Left kidney (tissue), 1 donor: ENCODE measurements at regions not wholly inside any gene's neighbourhood (a gene's known extent, or its start where the extent isn't known, plus 50 kb on each side); places are given as distances from the start of the nearest gene placed in this dataset.

Source experiments
- DNase-seq: peaks from one replicate; pipeline ENCODE4 v3.0.0-alpha.2; 2013

DNA sequence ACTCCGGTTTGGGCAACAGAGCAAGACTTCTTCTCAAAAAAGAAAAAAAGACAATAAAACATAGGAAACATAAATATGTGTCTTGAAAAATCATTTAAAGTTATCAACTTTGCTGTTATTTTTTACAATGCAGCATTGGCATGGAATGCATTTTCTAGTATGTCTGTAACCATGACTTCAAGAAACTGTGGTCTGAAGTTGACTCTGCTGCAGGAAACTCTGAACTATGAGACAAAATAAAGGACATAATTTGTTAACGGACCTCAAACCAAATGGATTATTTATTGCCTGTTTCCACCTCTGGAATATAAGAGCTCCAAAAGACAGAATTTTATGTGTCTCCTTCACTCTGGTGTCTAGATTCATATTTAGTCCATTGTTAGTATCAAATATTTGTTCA lies 79.1 kb downstream of the TRIB2 start:
- DNase-seq = no peak

DNA sequence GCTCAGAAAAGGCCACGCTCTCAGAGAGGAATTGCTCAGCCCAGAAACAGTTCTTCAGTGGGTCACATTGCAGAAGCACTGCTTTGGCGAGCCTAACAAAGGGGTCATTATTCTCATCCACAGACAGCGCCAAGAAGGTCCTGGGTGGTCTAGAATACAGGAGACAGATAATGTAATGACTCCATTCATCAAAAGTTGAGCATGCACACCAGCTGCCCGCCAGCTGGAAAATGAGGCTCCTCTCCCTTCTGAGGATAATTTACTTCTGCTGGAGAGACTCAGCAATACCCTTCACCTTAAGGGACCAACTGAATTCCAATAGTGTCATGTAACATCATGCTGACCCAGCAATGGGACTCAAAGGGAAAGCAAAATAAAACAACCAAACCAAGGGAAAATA lies 79.9 kb downstream of the TRIB2 start:
- peak; percentile 61 for DNase-seq

DNA sequence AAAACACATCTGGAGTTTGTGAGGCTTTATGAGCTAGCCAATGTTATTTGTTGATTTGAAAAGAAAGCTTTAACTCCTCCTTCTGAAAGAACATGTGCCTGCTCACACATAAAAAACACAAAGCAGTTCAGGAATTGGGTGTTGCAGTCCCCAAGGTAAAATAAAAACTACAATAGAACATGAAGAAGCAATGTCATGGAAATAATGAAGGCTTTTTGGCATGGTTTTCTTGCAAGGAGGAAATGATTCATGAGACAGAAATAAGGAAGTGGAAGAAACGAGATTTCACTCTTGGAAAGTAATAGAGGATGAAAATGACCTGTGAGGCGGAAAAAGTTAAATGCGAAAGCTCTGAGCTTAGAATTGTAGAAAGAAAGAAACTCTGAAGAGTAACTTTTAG lies 81.1 kb downstream of the TRIB2 start:
- DNase-seq = no peak

DNA sequence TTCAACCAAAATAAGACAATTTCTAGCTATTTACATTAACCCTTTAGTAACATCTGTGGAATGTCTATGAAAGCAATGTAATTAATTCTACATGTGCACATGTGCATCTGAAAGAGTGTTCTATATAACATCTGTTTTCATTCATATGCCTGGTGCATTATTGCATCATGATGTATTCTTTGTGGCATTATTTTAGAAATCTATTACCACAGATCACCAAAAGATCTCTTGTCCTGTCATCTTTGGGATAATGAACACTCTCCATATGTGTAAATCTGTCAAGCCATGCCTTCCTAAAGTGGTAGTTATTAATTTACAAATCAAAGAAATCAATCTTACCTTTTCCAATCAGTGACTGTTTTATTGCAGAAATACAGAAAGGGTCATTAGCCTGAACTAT lies 86.9 kb downstream of the TRIB2 start:
- no peak for DNase-seq

DNA sequence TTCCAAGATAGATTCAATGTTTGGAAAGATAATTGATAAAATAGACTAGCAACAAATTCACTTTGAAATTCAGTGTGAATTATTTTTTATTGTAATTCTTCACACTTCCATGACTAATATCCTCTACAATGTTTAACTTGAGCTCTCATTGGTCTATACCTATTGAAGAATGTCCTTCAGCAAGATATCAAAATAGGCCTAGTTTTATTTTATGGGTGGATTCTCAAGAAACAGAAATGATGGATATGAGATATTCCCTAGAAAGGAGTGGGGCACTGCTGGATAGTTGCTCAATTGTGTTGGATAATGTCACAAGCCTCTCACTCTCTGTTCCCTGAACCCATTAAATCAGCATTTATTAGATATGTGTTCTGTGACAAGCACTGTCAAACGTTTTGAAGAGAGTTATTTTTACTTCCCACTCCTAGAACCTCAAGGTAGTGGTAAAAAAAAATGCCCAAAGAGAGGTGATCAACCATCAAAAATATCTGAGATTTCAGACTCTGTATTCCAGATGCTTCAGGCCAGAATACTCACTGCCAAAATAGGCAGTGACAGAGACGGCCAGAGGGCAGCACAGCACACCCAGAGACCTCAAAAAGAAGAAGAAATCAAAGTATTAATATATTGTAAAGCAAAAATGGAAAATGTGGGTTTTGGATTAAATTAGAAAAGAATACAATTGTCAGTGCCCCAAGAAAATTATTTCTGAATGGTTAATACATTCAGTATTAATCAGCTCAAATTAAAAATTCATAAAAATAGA lies 87.5 kb downstream of the TRIB2 start:
- DNase-seq = no peak

DNA sequence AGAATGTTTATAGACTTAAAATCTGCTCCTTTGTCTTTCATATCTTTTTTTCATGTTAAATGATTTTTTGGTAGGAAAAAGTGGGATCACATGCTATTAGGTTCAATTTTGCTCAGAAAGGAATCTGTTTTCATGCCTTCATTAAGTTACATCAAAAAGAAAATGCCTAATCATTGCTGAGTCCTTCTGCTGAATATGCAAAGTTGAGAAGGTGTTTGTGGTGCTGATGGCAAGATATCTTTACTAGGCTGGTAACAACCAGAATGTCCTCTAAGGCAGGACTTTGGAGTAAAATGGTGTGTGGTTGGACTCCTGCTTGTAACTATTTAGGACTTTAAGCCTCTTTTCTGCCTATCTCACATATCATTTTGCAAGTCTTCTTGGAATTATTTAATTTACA lies 88.3 kb downstream of the TRIB2 start:
- DNase-seq = no peak

DNA sequence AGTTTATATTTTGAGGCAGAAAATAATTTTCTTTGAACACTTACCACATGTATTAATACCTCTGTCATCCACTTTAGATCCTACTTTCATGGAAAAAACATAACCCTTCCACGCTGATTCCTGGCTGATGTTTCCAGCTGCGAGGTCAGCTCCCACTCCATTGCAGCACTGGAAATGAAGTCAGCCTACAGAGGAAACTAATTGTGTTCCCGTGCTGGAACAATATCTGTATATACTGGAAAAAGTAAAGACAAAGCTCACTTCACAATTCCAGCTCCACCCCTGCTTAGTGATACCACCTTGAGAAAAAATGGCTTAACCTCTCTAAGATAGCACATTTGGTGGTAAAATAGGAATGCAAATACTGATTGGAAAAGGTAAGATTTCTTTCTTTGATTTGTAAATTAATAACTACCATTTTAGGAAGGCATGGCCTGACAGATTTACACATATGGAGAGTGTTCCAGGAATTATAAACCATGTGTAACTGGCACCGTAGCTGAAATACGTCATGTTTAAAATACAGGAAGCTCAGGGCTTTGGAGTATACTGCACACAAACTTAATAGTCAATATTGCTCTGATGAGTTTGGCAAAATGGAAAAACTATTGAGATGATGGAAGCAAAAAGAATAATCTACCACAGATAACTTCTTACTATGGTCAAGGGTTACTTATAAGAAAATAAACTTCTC lies 90.0 kb downstream of the TRIB2 start:
- no peak for DNase-seq

DNA sequence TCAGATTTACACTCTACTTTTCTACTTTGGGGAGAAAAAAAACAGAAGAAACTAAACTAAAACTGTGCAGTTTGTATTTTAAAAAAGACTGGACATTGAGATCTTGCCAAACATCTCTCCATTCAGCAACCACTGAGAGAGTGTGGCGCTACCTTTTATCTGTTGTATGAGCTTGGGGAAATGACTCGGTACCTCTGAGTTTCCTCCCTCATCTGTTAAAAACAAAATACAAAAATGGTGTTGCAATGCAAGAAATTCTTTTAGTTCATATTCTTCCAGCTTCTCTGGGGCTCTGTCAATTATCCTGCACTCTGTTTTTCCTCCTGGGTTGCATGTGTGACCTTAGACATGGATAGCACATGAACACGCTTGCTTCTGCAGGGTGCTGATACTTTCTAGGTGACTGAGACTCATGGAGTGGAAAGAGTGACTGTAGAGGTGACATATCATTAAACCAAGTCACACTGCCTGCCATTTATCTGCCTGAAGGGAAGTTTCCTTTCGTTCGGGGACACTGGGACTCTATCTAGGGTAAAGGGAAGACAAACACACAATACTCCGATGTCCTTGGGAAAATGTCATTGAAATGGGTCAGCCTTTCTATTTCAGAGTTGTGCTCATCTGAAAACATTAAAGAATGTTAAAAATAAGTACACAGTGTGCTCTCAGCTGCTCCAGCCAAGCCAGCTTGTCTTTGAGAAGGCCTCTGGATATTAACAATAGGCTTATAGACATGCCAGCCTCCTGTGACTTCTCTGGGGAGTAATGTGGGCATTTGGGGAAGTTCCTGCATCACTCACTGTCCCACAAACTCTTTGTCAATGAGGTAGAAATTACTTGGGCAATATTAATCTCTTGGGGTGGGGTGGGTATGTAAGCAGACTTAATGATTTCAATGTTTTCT lies 91.4 kb downstream of the TRIB2 start:
- no peak for DNase-seq

DNA sequence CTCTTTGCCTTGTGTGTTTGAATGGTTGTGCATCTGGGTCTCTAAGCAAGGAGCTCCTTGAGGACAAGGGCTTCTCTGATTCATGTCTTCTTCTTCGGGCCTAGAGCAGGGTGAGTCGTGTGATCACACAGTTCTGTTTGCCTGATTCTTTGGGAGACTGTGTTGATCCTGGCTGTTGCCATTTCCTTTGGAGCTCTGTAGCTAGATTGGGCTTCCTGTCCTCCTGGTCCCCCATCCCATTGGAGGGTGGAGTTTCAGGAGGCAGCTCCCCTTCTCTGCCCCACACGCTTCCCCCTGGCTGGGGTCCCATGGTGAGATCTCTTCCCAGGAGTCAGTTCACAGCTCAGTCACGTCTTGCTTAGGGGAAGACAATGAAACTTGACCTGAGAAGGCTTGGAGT lies 92.8 kb downstream of the TRIB2 start:
- DNase-seq = no peak

DNA sequence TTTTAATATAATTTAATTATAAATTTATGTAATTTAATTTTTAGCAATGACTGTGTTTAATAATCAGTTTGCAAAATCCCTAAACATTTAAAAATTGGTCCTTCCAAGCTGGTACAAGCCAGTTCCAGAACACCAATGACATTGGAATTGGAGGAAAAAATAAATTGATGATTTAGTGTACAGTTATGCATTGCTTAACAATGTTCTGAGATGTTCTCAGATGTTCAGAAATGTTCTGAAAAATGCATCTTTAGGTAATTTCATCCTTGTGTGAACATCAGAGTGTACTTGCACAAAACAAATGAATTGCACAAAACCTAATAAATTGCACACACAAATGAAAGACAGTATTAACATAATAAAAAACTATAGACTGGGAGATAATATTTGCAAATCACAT lies 95.2 kb downstream of the TRIB2 start:
- no peak for DNase-seq

DNA sequence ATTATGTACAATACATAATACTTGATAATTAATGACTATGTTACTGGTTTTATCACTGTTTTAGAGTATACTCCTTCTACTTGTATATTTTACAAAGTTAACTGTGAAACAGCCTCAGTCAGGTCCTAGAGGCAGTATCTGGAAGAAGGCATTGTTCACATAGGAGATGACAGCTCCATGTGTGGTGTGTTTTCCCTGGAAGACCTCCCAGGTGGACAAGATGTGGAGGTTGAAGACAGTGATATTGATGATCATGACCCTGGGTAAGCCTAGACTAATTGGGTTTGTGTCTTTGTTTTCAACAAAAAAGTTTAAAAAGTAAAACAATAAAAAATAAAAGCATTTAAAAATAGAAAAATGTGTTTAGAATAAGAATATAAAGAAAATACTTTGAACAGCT lies 96.4 kb downstream of the TRIB2 start:
- DNase-seq = no peak

DNA sequence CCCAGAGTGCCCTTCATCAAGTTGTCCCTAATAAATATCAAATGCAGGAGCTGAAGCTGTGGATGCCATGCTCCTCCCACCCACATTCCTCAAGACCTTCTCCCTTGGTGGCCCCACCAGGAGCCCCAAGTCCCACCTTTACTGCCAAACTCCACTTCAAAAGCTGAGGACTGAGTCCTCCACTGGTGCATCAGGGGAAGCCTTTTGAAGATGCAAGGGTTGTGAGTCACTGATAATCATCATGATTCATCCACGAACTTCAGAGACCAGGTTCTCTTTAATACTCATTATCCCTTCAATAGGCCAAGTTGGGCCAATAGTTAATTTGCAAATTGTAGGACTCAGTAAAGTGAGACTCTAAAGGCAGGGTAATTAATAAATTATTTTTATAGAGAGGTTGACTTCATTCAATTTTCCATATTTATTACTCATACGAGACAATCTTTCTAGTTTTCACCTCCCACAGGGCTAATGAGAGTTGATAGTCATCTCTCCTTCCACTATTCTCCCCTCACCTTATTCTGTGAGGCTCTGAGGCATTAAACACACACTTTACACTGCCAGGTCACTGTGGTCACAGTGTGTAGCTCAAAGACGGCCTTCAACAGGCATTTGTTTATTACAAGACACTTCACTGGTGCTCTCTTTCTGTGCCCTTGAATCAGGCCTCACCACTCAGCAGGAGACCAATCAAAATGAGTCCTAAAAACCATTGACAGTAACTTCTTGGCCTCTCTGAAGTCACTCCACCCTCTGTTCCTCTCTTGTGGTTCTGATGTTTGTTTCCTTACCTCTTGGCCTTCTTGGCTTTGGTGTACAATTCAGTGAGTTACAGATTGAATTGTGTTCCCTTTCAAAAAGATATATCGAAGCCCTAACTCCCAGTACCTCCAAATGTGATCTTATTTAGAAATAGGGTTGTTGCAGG lies 99.9 kb downstream of the TRIB2 start:
- no peak for DNase-seq

DNA sequence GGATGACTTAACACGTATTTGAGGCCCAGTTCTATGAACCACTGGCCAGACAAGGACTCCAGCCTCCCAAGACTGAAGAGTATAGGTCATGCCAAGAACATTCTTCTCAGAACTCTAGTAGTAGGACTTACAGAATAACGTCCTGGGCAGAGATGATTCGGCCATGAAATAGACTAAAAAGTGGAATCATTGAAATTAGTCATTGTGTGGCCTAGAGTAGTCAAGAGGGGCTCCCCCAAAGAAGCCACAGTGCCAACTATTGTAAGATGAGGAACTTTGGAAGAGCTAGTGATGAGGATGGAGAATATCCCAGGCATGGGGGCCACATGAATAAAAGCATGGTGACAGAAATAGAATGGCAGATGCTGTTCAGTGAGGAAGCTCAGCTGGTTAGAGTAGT lies 101.1 kb downstream of the TRIB2 start:
- no peak for DNase-seq

DNA sequence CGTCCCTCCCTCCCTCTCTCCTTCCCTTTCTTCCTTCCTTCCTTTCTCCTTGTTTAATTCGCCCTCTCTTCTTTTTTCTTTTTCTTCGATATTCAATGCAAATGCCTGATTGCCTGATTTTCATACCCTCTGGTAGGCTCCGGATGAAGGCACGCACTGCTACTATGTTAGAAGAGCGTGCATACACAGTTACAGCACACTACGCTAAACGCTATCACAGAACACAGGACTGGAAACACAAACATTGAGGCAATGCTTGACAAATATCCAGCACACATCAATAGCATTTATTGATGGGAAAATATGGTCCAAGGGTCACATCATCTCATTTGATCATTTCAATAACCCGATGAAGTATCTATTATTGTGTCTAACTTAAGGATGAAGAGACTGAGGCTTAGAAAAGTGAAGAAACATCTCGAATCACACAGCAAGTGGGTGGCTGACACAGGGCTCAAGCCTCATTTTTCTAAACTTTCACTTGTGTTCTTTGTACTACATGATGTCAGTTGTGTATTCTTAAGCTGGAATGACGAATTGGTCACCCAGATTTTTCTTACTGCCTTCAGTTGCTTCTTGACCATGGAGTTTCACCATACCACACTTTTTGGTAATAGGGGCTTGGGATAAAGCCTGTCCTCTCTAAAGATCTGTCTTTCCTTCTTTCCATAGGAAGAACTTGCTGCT lies 101.8 kb downstream of the TRIB2 start:
- DNase-seq = no peak

DNA sequence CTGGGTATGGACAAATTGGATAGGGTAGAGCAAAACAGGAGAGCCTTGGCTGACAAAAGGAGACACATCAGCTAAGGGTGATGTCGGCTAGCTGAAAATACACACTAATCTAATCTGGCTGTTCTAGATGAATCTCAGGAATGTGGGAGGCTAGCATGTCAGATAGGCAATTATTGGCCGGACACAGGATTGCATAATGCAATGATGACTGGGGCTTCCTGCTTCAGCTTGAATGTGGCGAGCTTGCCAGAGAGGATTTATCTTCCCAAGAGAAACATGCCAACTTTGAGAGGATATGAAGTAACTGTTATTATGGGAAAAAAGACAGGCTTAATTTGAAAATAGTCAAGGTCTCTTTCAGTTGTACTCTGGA lies 102.4 kb downstream of the TRIB2 start:
- no peak for DNase-seq

DNA sequence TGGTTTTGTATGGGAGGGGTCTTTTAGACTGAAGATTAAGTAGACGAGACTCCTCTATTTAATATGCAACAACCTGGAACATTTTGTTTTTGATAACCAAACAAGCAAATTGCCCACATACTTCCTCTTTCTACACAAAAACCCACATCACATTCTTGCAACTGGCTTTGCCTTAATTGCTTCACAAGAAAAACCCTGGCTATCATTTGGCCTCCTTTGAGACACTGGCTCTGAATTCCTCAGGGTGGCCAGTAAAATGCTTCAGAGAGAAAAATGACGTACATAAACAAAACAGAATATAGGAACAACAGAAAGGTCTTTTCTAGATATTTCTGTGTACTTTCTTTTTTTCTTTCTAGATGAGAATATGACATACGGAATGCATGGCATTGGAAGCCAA lies 103.0 kb downstream of the TRIB2 start:
- no peak for DNase-seq

DNA sequence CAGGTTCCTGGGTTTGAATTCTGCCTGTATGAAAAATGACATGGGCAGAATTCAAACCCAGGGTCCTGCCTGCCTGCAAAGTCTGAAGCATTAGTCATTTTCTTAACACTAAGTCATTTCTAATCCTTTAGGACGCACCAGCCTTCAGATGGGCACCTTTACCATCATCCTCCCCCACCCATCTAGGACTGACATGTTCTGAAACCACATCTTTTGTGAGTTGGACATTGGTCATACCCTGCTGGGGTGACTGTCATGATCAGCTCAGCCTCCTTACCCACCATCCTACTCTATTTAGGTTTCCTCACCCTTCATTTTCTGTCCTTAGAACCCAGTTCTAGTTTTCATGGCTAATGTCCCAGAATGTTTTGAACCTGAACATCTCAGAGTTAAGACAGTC lies 104.9 kb downstream of the TRIB2 start:
- DNase-seq = no peak

DNA sequence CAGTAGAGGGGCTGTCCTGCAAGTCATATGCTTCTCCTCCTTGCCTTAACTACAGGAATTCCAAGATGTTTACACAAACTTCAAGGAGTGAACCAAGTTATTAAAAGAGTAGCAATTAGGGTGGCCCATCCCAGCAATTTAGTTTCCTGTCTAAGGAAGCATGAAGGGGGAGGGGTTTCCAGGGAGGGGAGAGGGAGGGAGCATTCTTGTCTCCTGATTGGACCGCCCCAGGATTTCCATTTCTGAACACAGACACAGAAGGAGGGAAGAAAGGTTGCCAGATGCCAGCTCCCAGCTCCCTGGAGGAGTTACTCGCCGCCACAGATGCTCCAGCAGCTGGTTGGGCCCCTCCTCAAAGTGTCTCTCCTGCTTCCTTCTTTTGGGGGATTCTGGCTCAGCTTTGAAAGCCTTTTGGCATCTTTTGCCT lies 107.6 kb downstream of the TRIB2 start:
- DNase-seq = peak; percentile 64

DNA sequence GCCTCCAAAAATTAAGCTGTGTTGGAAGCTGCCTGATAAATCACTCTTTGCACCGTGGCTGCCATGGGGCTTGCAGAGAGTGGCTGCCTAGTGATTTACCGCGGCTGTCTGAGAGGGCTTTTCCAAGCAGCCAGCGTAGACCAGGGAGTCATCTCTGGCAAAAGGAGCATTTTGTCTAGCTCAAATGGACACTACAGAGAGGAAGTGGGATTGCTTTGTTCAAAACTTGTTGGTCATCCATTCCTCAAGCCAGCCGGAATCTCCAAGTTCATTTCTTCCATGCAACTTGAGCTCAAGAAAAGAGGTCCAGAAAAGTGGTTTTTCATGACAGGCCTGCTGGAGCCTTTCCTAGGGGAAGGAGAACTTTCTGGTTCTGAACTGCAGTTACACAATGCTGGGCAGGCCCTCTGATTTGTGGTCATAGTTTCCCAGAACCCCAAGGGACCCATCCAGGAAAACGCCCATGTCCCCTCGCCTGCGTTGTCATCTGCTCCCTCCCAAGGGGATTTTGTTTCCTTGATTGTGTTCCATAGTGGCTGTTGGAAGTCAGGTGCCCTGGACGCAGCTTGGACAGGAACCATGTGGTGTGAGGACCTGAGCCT lies 108.1 kb downstream of the TRIB2 start:
- DNase-seq = no peak

DNA sequence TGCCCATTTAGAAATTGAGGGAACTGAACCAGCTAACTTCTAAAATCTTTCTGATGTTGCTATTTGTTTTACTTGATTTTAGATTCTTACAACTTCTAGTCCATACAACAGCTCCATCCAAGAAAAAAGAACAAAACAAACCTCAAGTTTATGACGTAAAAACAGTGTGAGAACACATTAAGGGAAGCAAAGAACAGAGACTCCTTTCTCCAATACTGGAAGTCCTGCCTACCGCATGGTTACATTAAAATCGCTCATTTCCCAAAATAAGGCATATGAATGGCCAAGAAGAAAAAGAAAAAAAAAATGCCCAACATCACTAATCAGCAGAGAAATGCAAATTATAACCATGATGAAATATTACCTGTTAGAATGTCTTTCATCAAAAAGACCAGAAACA lies 110.0 kb downstream of the TRIB2 start:
- no peak for DNase-seq

DNA sequence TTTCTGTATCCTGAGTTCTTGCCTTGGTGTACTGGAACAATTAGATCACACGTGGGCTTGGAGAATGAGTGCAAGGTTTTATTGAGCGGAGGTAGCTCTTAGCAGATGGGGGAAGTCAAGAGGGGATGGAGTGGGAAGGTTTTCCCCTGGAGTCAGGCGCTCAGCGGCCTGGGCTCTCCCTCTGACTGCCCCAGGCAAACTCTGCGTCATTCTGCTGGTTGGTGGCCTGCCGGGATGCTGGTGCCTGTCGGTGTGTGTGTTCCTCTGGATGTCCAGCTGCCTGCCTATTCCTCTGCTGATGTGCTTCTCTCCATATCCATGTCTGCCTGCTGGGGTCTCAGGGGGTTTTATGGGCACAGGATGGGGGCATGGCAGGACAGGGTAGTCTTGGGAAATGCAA lies 111.0 kb downstream of the TRIB2 start:
- DNase-seq = no peak
